BLaER1 (cell line): ENCODE measurements at regions not wholly inside any gene's neighbourhood (a gene's known extent, or its start where the extent isn't known, plus 50 kb on each side); places are given as distances from the start of the nearest gene placed in this dataset.

Source experiments
- H3K27ac ChIP-seq: shearing (Covaris generic); formaldehyde crosslinking; 2 replicates; pipeline ENCODE4 v1.8.1; 2022
- H3K27me3 ChIP-seq: shearing (Covaris generic); formaldehyde crosslinking; 2 replicates; pipeline ENCODE4 v1.8.1; 2022
- H3K36me3 ChIP-seq: shearing (Covaris generic); formaldehyde crosslinking; 2 replicates; pipeline ENCODE4 v1.8.1; 2022
- H3K4me1 ChIP-seq: shearing (Covaris generic); formaldehyde crosslinking; 2 replicates; pipeline ENCODE4 v1.8.1; 2022
- H3K4me2 ChIP-seq: shearing (Covaris generic); formaldehyde crosslinking; 2 replicates; pipeline ENCODE4 v1.8.1; 2022
- H3K4me3 ChIP-seq: shearing (Covaris generic); formaldehyde crosslinking; 2 replicates; pipeline ENCODE4 v1.8.1; 2022
- H3K9ac ChIP-seq: shearing (Covaris generic); formaldehyde crosslinking; 2 replicates; pipeline ENCODE4 v1.8.1; 2022
- H3K9me3 ChIP-seq: shearing (Covaris generic); formaldehyde crosslinking; 2 replicates; pipeline ENCODE4 v1.8.1; 2022
- H4K20me1 ChIP-seq: shearing (Covaris generic); formaldehyde crosslinking; 2 replicates; pipeline ENCODE4 v1.8.1; 2022
- Cebpa-rat ChIP-seq: shearing (Covaris generic); IDR thresholded peaks from 2 replicates; pipeline ENCODE4 v1.8.1; 2022

DNA sequence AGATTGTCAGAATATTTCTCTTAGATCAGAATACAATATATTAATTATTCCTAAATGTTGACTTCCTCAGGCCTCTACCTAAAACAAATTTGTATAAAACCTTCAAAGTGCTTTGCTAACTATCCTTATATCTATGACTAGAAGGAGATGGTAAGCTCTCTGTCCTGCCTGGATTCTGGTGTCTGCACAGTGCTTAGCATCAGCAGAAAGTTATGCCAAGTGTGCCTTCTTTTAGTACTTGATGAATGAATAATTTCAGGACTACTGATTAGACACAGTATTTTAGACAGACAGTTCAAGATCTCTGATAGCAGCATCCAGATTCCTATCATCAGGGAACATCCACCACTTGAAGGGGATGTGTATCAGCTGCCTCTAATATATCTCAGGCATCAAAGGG, 242.4 kb upstream of the TLL1 start:
- Histone ChIP-seq H3K27me3 (no peaks in the 10 kb centered on the region), H3K9me3 (no peaks in the 10 kb centered on the region), H3K9ac (no peak overlapping the region), H3K4me1 (no peaks in the 10 kb centered on the region), H3K27ac (no peak overlapping the region), H4K20me1 (no peaks in the 10 kb centered on the region), H3K4me3 (no peak overlapping the region), H3K36me3 (no peaks in the 10 kb centered on the region), H3K4me2 (no peak overlapping the region)
- no peak for TF ChIP-seq Cebpa-rat

DNA sequence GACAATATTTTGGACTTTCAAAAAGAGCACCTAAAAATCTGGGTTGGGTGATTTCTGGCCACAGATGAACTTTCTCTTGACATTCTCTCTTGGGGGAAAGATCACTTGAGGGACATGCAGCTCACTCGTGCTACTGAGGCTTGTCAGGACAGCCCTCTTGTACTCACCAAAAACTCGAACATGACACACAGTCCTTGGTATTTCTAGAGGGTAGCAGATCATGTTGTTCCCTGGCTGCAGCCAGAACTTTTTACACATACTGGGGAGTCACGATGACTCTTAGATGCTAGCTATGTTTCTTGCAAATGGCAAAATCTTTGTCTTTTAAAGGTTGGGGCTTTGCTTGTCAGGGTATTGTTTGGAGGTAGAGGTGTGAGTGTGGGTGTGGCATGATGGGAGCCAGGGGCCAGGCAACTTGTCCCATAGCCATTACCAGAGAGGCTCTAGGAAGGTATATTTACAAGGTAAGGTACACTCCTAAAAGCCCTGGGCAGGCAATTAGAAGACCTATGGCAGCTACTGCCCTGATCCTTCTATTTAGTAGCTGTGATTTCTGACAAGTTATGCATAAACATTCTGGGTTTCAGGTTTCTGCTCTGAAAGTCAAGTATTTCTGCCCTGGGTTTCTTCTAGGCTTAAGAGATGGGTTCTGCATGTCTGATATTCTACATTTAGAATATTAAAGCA, 241.7 kb upstream of the TLL1 start:
- Histone ChIP-seq H4K20me1 (no peaks in the 10 kb centered on the region), H3K27ac (no peak overlapping the region), H3K27me3 (no peaks in the 10 kb centered on the region), H3K4me1 (no peaks in the 10 kb centered on the region), H3K4me2 (no peak overlapping the region), H3K9ac (no peak overlapping the region), H3K36me3 (no peaks in the 10 kb centered on the region), H3K9me3 (no peaks in the 10 kb centered on the region), H3K4me3 (no peak overlapping the region)
- no peak for TF ChIP-seq Cebpa-rat

DNA sequence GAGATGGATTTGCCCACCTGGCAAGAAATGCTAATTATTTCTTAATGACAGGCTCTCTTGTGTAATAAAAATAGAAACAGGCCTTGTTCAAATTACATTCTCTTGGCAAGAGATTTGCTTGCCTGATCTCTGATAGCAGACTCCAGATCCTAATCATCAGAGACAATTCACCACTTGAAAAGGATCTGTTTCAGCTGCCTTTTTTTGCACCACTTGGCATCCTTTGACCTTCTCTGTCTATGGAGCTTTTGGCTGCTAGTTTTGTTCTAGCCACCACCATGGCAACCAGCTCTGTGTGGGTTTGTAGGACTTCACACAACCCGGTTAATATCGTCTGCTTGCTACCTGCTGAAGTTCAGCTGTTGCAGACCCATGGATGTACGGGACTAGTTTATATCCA, 241.1 kb upstream of the TLL1 start:
- Histone ChIP-seq H3K27me3 (no peaks in the 10 kb centered on the region), H3K36me3 (no peaks in the 10 kb centered on the region), H4K20me1 (no peaks in the 10 kb centered on the region), H3K9me3 (no peaks in the 10 kb centered on the region), H3K27ac (no peak overlapping the region), H3K4me3 (no peak overlapping the region), H3K4me1 (no peaks in the 10 kb centered on the region), H3K4me2 (no peak overlapping the region), H3K9ac (no peak overlapping the region)
- TF ChIP-seq Cebpa-rat, result no peak

DNA sequence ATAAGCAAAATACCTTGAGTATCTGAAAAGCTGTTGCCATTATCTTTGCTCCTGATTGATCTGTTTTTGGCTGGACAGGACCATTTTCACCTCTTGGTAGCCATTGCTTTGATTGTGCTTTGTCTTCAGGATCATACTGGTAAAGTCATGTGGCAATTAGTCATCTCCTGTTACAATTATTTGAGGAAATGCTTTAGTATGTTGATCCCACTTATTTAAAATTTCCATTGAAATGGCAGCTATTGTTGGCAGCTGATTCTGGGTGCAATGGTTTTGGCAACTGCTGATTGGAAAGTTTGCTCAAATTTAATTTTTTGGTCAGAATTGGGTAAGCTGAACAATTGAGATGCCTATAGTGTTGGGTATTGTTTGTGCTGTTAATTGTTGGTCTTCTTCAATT, 238.3 kb upstream of the TLL1 start:
- H3K4me1 ChIP-seq, result no peaks in the 10 kb centered on the region
- no peaks in the 10 kb centered on the region for H3K36me3 ChIP-seq

DNA sequence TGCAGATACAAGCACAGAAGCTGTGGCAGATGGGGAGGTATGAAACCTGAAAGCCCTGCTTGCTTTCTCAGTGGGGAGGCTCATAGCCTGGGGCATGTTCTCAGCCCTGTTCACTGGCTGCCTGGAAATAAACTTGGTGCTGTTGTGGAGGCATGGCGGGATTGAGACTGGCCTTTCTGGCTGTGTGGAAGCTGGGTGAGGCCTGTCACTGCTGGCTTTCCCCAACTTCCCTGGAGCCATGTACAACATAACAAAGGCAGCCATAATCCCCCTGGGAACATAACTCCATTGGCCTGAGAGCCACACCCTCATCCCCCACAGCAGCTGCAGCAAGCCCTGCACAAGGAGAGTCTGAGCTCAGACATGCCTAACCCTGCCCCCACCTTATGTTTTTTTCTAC, 237.7 kb upstream of the TLL1 start:
- Histone ChIP-seq H3K9ac (no peak overlapping the region), H3K4me1 (no peaks in the 10 kb centered on the region), H3K27ac (no peak overlapping the region), H3K36me3 (no peaks in the 10 kb centered on the region), H3K4me3 (no peak overlapping the region), H3K9me3 (no peaks in the 10 kb centered on the region), H3K4me2 (no peak overlapping the region), H4K20me1 (no peaks in the 10 kb centered on the region), H3K27me3 (no peaks in the 10 kb centered on the region)
- TF ChIP-seq Cebpa-rat, result no peak

More for the DNA sequence above, 238.3 kb upstream of the TLL1 start:
- H3K4me2 ChIP-seq, result no peak overlapping the region
- no peak overlapping the region for H3K27ac ChIP-seq
- H3K9ac ChIP-seq, result no peak overlapping the region
- H3K27me3 ChIP-seq, result no peaks in the 10 kb centered on the region
- no peaks in the 10 kb centered on the region for H3K9me3 ChIP-seq
- no peaks in the 10 kb centered on the region for H4K20me1 ChIP-seq
- no peak overlapping the region for H3K4me3 ChIP-seq
- no peak for TF ChIP-seq Cebpa-rat

DNA sequence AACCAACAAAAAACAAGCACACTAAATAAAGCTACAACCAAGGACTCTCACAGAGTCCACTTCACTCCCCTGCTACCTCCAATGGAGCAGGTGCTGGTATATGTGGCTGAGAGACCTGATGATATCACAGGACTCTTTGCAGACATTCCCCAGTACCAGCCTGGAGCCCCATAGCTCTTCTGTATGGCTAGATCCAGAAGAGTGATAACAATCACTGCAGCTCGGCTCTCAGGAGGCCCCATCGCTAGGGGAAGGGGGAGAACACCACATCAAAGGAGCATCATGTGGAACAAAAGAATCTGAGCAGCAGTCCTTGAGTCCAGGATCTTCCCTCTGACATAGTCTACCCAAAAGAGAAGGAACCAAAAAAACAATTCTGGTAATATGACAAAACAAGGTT, 237.1 kb upstream of the TLL1 start:
- no peak overlapping the region for H3K4me3 ChIP-seq
- no peaks in the 10 kb centered on the region for H3K27me3 ChIP-seq
- no peaks in the 10 kb centered on the region for H3K36me3 ChIP-seq
- no peak overlapping the region for H3K27ac ChIP-seq
- no peaks in the 10 kb centered on the region for H3K9me3 ChIP-seq
- no peaks in the 10 kb centered on the region for H4K20me1 ChIP-seq
- H3K4me1 ChIP-seq, result no peaks in the 10 kb centered on the region
- H3K9ac ChIP-seq, result no peak overlapping the region
- no peak for TF ChIP-seq Cebpa-rat
- no peak overlapping the region for H3K4me2 ChIP-seq

DNA sequence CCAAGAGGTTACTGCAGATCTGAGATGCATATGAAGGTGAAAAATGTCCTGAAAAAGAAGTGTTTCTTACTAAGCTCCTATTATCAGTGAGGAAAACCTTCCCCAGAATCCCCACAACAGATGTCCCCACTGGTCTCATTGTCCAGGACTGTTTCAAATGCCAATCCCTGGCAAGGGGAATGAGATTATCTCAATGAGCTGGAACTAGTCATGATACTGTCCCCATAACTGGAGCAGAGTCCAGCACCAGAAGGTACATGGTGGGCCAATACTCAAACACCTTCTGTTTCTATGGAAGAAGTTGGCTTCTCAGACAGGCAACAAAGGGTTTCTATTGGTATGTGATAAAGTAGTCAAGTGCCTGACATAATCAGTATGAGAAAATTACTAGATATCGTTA, 221.1 kb upstream of the TLL1 start:
- H3K4me1 ChIP-seq, result no peaks in the 10 kb centered on the region
- H3K4me3 ChIP-seq, result no peak overlapping the region
- no peak overlapping the region for H3K4me2 ChIP-seq
- no peak for TF ChIP-seq Cebpa-rat
- no peaks in the 10 kb centered on the region for H3K36me3 ChIP-seq
- no peak overlapping the region for H3K9ac ChIP-seq
- H3K27me3 ChIP-seq, result no peaks in the 10 kb centered on the region
- H3K9me3 ChIP-seq, result no peaks in the 10 kb centered on the region
- H4K20me1 ChIP-seq, result no peaks in the 10 kb centered on the region
- H3K27ac ChIP-seq, result no peak overlapping the region

DNA sequence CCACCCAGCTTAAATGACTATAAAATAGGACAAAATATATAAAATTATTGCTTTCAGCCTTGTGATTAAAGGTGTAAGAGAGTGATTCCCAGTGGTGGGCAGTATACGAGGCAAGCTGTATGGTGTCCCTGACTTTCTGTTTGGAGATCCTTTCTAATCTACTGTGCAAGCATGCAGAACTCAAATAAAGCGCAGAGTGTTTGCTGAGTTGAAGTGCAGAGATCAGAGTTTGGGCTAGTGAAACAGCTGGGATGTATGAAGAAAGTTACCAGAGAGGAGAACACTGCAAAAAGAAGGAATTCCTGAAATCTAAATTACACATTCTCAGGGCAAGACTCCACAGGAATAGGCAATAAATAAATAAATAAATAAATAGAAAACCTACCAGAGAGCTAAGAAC, 218.5 kb upstream of the TLL1 start:
- Histone ChIP-seq H3K27me3 (no peaks in the 10 kb centered on the region), H4K20me1 (no peaks in the 10 kb centered on the region), H3K9ac (no peak overlapping the region), H3K4me2 (no peak overlapping the region), H3K4me3 (no peak overlapping the region), H3K9me3 (no peaks in the 10 kb centered on the region), H3K36me3 (no peaks in the 10 kb centered on the region), H3K27ac (no peak overlapping the region), H3K4me1 (no peaks in the 10 kb centered on the region)
- TF ChIP-seq Cebpa-rat, result no peak

DNA sequence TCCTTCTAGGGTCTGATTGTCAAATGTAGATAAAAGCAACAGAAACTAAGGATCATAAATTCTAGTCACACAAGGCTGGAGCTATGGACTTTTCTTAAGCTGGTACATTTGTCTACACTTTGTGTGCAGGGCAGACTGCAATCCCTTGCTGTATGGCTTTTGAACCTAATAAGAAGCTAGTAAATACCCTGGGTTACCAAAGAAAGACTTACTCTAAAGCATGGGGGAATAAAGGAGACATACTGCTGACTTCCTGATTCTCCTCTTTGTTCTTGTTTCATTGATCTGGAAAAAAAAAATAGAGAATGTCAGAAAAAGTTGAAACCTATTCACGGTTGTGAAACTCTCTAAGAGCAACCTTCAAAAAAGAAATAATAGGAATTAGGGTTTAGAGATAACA, 216.6 kb upstream of the TLL1 start:
- TF ChIP-seq Cebpa-rat, result no peak
- H3K4me1 ChIP-seq, result no peaks in the 10 kb centered on the region
- H3K27me3 ChIP-seq, result no peaks in the 10 kb centered on the region
- H4K20me1 ChIP-seq, result no peaks in the 10 kb centered on the region
- H3K4me2 ChIP-seq, result no peak overlapping the region
- H3K27ac ChIP-seq, result no peak overlapping the region
- H3K36me3 ChIP-seq, result no peaks in the 10 kb centered on the region
- no peak overlapping the region for H3K9ac ChIP-seq
- H3K9me3 ChIP-seq, result no peaks in the 10 kb centered on the region
- no peak overlapping the region for H3K4me3 ChIP-seq

DNA sequence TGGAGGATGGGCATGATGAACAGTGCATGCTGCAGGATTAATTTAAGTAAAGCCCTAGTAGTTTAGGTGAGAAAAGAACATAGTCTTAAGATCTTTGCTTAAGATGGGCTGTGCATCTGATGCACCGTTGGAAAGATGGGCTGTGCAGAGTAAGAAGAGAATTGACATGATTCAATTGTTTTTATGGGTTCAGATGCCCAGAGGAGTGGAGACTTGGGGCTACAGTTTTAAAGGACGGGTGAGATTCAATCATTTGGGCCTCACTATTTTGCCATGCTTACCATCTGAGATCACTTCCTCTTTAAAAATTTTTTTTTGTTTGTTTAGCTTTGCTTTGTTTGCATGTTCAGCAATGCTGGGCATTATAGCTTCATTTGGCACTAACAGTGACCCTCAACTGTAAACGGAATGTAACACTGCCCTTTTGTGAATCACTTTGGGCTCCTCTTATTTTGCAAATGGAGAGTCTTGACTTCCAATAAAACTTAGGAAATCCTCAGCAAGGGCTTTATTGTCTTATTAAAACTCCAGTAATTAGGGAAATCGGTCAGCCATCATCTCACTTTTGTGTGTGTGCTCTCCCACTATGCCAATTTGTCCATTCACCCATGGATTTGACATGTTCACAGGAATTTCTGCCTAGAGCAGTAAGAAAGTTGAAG, 216.1 kb upstream of the TLL1 start:
- Histone ChIP-seq H4K20me1 (no peaks in the 10 kb centered on the region), H3K4me3 (no peak overlapping the region), H3K4me2 (no peak overlapping the region), H3K9ac (no peak overlapping the region), H3K27ac (no peak overlapping the region), H3K27me3 (no peaks in the 10 kb centered on the region), H3K4me1 (no peaks in the 10 kb centered on the region), H3K36me3 (no peaks in the 10 kb centered on the region), H3K9me3 (no peaks in the 10 kb centered on the region)
- TF ChIP-seq Cebpa-rat, result no peak
